ENCODE measurements at regions not wholly inside any gene's neighbourhood (a gene's known extent, or its start where the extent isn't known, plus 50 kb on each side); places are given as distances from the start of the nearest gene placed in this dataset.
"Not testable (repeated sequence)": the region's sequence is repeated elsewhere in the genome, so short reads cannot be mapped to it uniquely, and the experiment has no call there.

GRCh38 chr10:85141520-85141919 lies 813.1 kb downstream of the CCSER2 start:
- H3K9ac ChIP-seq (ENCODE audit: low read depth, low read length); dilution Hi-C loops (cut with HindIII; ENCODE audit: low sequenced_read_pairs, unreplicated experiment); H2BK120ac ChIP-seq (ENCODE audit: low read depth, low read length); H3K79me1 ChIP-seq (ENCODE audit: low read depth in 1 of 2, low read length in 2 of 2); H2AK5ac ChIP-seq (ENCODE audit: low read depth, low read length); H2BK5ac ChIP-seq (ENCODE audit: low read depth, low read length, poor library complexity, severe bottlenecking); H3K56ac ChIP-seq (ENCODE audit: extremely low read depth, insufficient read depth, low read length); intact Hi-C loops (cut with micrococcal nuclease); BruUV-seq (replicated peaks); H3K14ac ChIP-seq (replicated peaks; ENCODE audit: low read depth, low read length); H4K5ac ChIP-seq (ENCODE audit: low read depth, low read length); H3K4me1 ChIP-seq (ENCODE audit: control insufficient read depth, insufficient read depth, low read length); H3K36me3 ChIP-seq (ENCODE audit: control insufficient read depth, insufficient read depth, low read length); H4K91ac ChIP-seq (ENCODE audit: insufficient read depth, low read depth, low read length); H2BK15ac ChIP-seq (ENCODE audit: low read depth, low read length); H3K23ac ChIP-seq (ENCODE audit: low read depth, low read length); H2BK20ac ChIP-seq (ENCODE audit: low read depth, low read length); H4K20me1 ChIP-seq (ENCODE audit: insufficient read depth, low read length); in situ Hi-C loops (cut with MboI; ENCODE audit: low sequenced_read_pairs); H4K8ac ChIP-seq (ENCODE audit: low read depth in 2 of 2, low read length in 2 of 2); DNase-seq; H3K4me2 ChIP-seq (ENCODE audit: low read depth, low read length); H3K4me3 ChIP-seq (ENCODE audit: insufficient read depth, low read depth, low read length); H3K27ac ChIP-seq (ENCODE audit: insufficient read depth, low read length); H3K18ac ChIP-seq (ENCODE audit: low read depth, low read length); H3K9me1 ChIP-seq (ENCODE audit: insufficient read depth, low read length); H3K27me3 ChIP-seq (ENCODE audit: control insufficient read depth, insufficient read depth, low read length); H2AK9ac ChIP-seq (replicated peaks; ENCODE audit: low read depth, low read length, poor library complexity); POLR2A ChIA-PET (ENCODE audit: unreplicated experiment); H2AFZ ChIP-seq (replicated peaks; ENCODE audit: low read length, poor library complexity); H3K4ac ChIP-seq (ENCODE audit: low read depth, low read length); ATAC-seq (ENCODE audit: low read depth): not testable (repeated sequence)
- H3K9me3 ChIP-seq (ENCODE audit: control insufficient read depth, insufficient read depth, low read length), result peaks cover 11% of the 10 kb centered on the region
- WGBS, 2 experiments (ENCODE audit: extremely low coverage in 2 of 2, insufficient read length in 1 of 2), result 86% methylated on average over 11 of the region's 25 CpGs; no CpG with 5 or more reads in 1 of the 2 experiments
- CTCF ChIA-PET, result interaction anchor here (0.6 kb wide), 1 partner anchor 31 kb away, joined by 3 read pairs; no protein-coding TSS in a partner anchor
